OCI-M2 (cell line): ENCODE measurements at regions not wholly inside any gene's neighbourhood (a gene's known extent, or its start where the extent isn't known, plus 50 kb on each side); places are given as distances from the start of the nearest gene placed in this dataset.
"Not testable (repeated sequence)": the region's sequence is repeated elsewhere in the genome, so short reads cannot be mapped to it uniquely, and the experiment has no call there.

Experiments used
- DNase-seq: peaks from one replicate; lab custom pipeline; 2025; ENCODE audit not compliant: unreplicated experiment; lab: John Stamatoyannopoulos, UW

- no peak for DNase-seq
These were observed 164.1 kb upstream of the KCNQ5 start for GRCh38 chr6:72457738-72458137.

- no peak for DNase-seq
These were observed 163.3 kb upstream of the KCNQ5 start for GRCh38 chr6:72458521-72458920.

- no peak for DNase-seq
These were observed 160.7 kb upstream of the KCNQ5 start for GRCh38 chr6:72461144-72461543.

- no peak for DNase-seq
These were observed 157.6 kb upstream of the KCNQ5 start for GRCh38 chr6:72464246-72464645.

GRCh38 chr6:72464791-72465691 lies 156.8 kb upstream of the KCNQ5 start:
- DNase-seq, result no peak

GRCh38 chr6:72466471-72466870 lies 155.4 kb upstream of the KCNQ5 start:
- no peak for DNase-seq

GRCh38 chr6:72466971-72467566 lies 154.8 kb upstream of the KCNQ5 start:
- no peak for DNase-seq

- DNase-seq, result not testable (repeated sequence)
These were observed 152.4 kb upstream of the KCNQ5 start for GRCh38 chr6:72469406-72469983.

- no peak for DNase-seq
These were observed 145.8 kb upstream of the KCNQ5 start for GRCh38 chr6:72476051-72476450.

- no peak for DNase-seq
These were observed 145.2 kb upstream of the KCNQ5 start for GRCh38 chr6:72476646-72477045.

GRCh38 chr6:72495441-72495840 lies 126.4 kb upstream of the KCNQ5 start:
- DNase-seq, result no peak

- DNase-seq, result no peak
These were observed 124.7 kb upstream of the KCNQ5 start for GRCh38 chr6:72497186-72497585.

- no peak for DNase-seq
These were observed 121.2 kb upstream of the KCNQ5 start for GRCh38 chr6:72500669-72501068.

- DNase-seq, result no peak
These were observed 117.5 kb upstream of the KCNQ5 start for GRCh38 chr6:72504406-72504805.

GRCh38 chr6:72505446-72505845 lies 116.4 kb upstream of the KCNQ5 start:
- no peak for DNase-seq

- no peak for DNase-seq
These were observed 102.0 kb upstream of the KCNQ5 start for GRCh38 chr6:72519871-72520270.

GRCh38 chr6:72521684-72522083 lies 100.2 kb upstream of the KCNQ5 start:
- DNase-seq, result no peak

- DNase-seq, result no peak
These were observed 99.1 kb upstream of the KCNQ5 start for GRCh38 chr6:72522735-72523141.

GRCh38 chr6:72524011-72524645 lies 97.7 kb upstream of the KCNQ5 start:
- DNase-seq, result no peak

- DNase-seq, result no peak
These were observed 95.9 kb upstream of the KCNQ5 start for GRCh38 chr6:72525821-72526510.

- no peak for DNase-seq
These were observed 91.7 kb upstream of the KCNQ5 start for GRCh38 chr6:72530152-72530551.
